ENCODE measurements at regions not wholly inside any gene's neighbourhood (a gene's known extent, or its start where the extent isn't known, plus 50 kb on each side); places are given as distances from the start of the nearest gene placed in this dataset.

GRCh38 chr13:73941752-73942151, 192.5 kb downstream of the KLF12 start:
- TF ChIP-seq CTCF (IDR thresholded peaks at IDR 0.05; ENCODE audit: poor library complexity, severe bottlenecking) (no peak), MXI1 (conservative IDR thresholded peaks at IDR 0.05; ENCODE audit: poor library complexity, severe bottlenecking) (no peak), EP300 (conservative IDR thresholded peaks at IDR 0.05; ENCODE audit: poor library complexity, severe bottlenecking) (no peak), RAD21 (conservative IDR thresholded peaks at IDR 0.05) (no peak), EZH2 (IDR thresholded peaks at IDR 0.05; ENCODE audit: borderline replicate concordance, insufficient read depth, low read length, poor library complexity, severe bottlenecking) (no peak), REST (IDR thresholded peaks at IDR 0.05; ENCODE audit: borderline replicate concordance) (no peak), POLR2AphosphoS5 (IDR thresholded peaks at IDR 0.05) (no peak), TAF1 (IDR thresholded peaks at IDR 0.05; ENCODE audit: low read depth) (no peak), SMC3 (conservative IDR thresholded peaks at IDR 0.05; ENCODE audit: poor library complexity) (no peak)

Measured in neural cell (in vitro differentiated cells).